ENCODE measurements at regions not wholly inside any gene's neighbourhood (a gene's known extent, or its start where the extent isn't known, plus 50 kb on each side); places are given as distances from the start of the nearest gene placed in this dataset.

DNA sequence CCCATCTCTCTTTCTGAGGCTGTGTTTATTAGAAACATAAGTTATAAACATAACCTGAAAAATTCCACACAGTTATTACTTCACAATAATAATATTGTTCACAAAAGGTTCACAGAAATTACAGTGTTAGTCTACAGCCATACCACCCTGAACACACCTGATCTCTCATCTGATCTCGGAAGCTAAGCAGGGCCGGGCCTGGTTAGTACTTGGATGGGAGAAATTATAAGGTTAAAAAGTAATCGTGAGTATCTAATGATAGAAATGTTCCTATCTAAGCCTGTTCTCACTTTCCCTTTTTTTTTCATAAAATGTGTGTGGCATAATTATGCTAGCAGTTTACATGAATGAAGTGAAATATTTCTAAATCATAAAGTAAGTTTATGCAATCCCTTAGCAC lies 647.8 kb downstream of the TBC1D32 start:
- Histone ChIP-seq H3K27me3 (ENCODE audit: control insufficient read depth in 2 of 2, insufficient read depth in 2 of 2, low read length in 2 of 2) (no peaks in the 10 kb centered on the region), H3K9ac (ENCODE audit: insufficient read depth, low read length, poor library complexity, severe bottlenecking) (no peak overlapping the region), H3K4me2 (replicated peaks; ENCODE audit: extremely low read depth, low read length, poor library complexity, severe bottlenecking) (no peak overlapping the region), H3K4me1 (ENCODE audit: control insufficient read depth in 1 of 2, insufficient read depth in 2 of 2, low read length in 2 of 2) (no peaks in the 10 kb centered on the region), H2AFZ (ENCODE audit: insufficient read depth, low read depth, low read length, poor library complexity, severe bottlenecking) (no peak overlapping the region), H4K20me1 (ENCODE audit: insufficient read depth, low read length) (no peaks in the 10 kb centered on the region), H3K36me3 (replicated peaks in 1 of 2; ENCODE audit: control insufficient read depth in 1 of 2, insufficient read depth in 2 of 2, low read length in 2 of 2) (no peaks in the 10 kb centered on the region), H3K79me2 (ENCODE audit: insufficient read depth, low read length) (no peaks in the 10 kb centered on the region), H3K4me3 (replicated peaks in 1 of 3; ENCODE audit: low read depth in 2 of 3, low read length in 3 of 3) (no peak overlapping the region), H3K27ac (ENCODE audit: low read depth in 1 of 2, low read length in 2 of 2) (no peak overlapping the region), H3K9me3 (replicated peaks in 1 of 2; ENCODE audit: control insufficient read depth in 1 of 2, insufficient read depth in 1 of 2, low read length in 2 of 2) (peaks cover 2 to 3% of the 10 kb centered on the region in 2 donors)
- DNase-seq = no peak
- intact Hi-C loops (cut with micrococcal nuclease) = no loop called here
- Mint-ChIP-seq H3K36me3 (no peaks in the 10 kb centered on the region), H3K9me3 (peaks cover 2 to 10% (median 3%) of the 10 kb centered on the region in 7 donors), H3K27ac (no peak overlapping the region), H3K27me3 (ENCODE audit: low read depth in 3 of 3) (no peaks in the 10 kb centered on the region), H3K4me3 (no peak overlapping the region), H3K4me1 (no peaks in the 10 kb centered on the region)
- WGBS (ENCODE audit: insufficient coverage) = no CpG with 5 or more reads among the region's 3 CpGs
- TF ChIP-seq, protein P1, sequence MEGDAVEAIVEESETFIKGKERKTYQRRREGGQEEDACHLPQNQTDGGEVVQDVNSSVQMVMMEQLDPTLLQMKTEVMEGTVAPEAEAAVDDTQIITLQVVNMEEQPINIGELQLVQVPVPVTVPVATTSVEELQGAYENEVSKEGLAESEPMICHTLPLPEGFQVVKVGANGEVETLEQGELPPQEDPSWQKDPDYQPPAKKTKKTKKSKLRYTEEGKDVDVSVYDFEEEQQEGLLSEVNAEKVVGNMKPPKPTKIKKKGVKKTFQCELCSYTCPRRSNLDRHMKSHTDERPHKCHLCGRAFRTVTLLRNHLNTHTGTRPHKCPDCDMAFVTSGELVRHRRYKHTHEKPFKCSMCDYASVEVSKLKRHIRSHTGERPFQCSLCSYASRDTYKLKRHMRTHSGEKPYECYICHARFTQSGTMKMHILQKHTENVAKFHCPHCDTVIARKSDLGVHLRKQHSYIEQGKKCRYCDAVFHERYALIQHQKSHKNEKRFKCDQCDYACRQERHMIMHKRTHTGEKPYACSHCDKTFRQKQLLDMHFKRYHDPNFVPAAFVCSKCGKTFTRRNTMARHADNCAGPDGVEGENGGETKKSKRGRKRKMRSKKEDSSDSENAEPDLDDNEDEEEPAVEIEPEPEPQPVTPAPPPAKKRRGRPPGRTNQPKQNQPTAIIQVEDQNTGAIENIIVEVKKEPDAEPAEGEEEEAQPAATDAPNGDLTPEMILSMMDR (IDR thresholded peaks at IDR 0.05) = no peak

DNA sequence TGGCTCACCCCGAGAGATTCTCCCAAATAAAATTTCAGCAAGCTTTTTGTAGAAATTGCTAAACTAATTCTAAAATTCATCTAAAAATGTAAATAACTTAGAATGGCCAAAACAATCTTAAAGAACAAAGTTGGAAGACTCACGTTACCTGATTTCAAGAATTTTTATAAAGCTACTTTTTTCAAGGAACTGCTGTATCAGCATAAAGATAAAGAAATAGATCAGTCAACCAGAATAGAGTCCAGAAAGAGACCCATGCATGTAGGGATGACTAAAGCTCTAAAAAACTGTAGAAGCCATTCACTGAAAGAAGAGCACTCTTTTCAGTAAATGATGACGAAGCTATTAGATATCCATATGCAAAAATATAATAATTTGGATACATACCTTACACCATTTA lies 652.1 kb downstream of the TBC1D32 start:
- no peaks in the 10 kb centered on the region for H3K4me1 Mint-ChIP-seq
- no peak overlapping the region for H2AFZ ChIP-seq (ENCODE audit: insufficient read depth, low read depth, low read length, poor library complexity, severe bottlenecking)
- no peaks in the 10 kb centered on the region for H3K79me2 ChIP-seq (ENCODE audit: insufficient read depth, low read length)
- no peak overlapping the region for H3K9ac ChIP-seq (ENCODE audit: insufficient read depth, low read length, poor library complexity, severe bottlenecking)
- H3K4me3 ChIP-seq (replicated peaks in 1 of 3; ENCODE audit: low read depth in 2 of 3, low read length in 3 of 3) = no peak overlapping the region
- peaks cover 0 to 12% (median 5%) of the 10 kb centered on the region in 7 donors for H3K9me3 Mint-ChIP-seq
- no peak overlapping the region for H3K27ac ChIP-seq (ENCODE audit: low read depth in 1 of 2, low read length in 2 of 2)
- intact Hi-C loops (cut with micrococcal nuclease) = no loop called here
- no peaks in the 10 kb centered on the region for H4K20me1 ChIP-seq (ENCODE audit: insufficient read depth, low read length)
- no CpG with 5 or more reads among the region's 3 CpGs for WGBS (ENCODE audit: insufficient coverage)
- H3K4me2 ChIP-seq (replicated peaks; ENCODE audit: extremely low read depth, low read length, poor library complexity, severe bottlenecking) = no peak overlapping the region
- H3K4me1 ChIP-seq (ENCODE audit: control insufficient read depth in 1 of 2, insufficient read depth in 2 of 2, low read length in 2 of 2) = no peaks in the 10 kb centered on the region
- peaks cover 9 to 12% of the 10 kb centered on the region in 2 donors for H3K9me3 ChIP-seq (replicated peaks in 1 of 2; ENCODE audit: control insufficient read depth in 1 of 2, insufficient read depth in 1 of 2, low read length in 2 of 2)
- H3K27ac Mint-ChIP-seq = no peak overlapping the region
- TF ChIP-seq, protein P1 (IDR thresholded peaks at IDR 0.05) = no peak
- no peaks in the 10 kb centered on the region for H3K27me3 ChIP-seq (ENCODE audit: control insufficient read depth in 2 of 2, insufficient read depth in 2 of 2, low read length in 2 of 2)
- no peaks in the 10 kb centered on the region for H3K36me3 ChIP-seq (replicated peaks in 1 of 2; ENCODE audit: control insufficient read depth in 1 of 2, insufficient read depth in 2 of 2, low read length in 2 of 2)
- H3K27me3 Mint-ChIP-seq (ENCODE audit: low read depth in 3 of 3) = peaks cover 0 to 1% (median 0%) of the 10 kb centered on the region in 3 donors
- no peak overlapping the region for H3K4me3 Mint-ChIP-seq
- no peaks in the 10 kb centered on the region for H3K36me3 Mint-ChIP-seq
- DNase-seq = no peak
